NCI-H526 treated with DMSO at 0.1 percent for 48 hours (cell line): ENCODE measurements at regions not wholly inside any gene's neighbourhood (a gene's known extent, or its start where the extent isn't known, plus 50 kb on each side); places are given as distances from the start of the nearest gene placed in this dataset.
"Not testable (repeated sequence)": the region's sequence is repeated elsewhere in the genome, so short reads cannot be mapped to it uniquely, and the experiment has no call there.

Experiments used
- DNase-seq: peaks from one replicate; lab custom pipeline; 2025; lab: John Stamatoyannopoulos, UW

DNA sequence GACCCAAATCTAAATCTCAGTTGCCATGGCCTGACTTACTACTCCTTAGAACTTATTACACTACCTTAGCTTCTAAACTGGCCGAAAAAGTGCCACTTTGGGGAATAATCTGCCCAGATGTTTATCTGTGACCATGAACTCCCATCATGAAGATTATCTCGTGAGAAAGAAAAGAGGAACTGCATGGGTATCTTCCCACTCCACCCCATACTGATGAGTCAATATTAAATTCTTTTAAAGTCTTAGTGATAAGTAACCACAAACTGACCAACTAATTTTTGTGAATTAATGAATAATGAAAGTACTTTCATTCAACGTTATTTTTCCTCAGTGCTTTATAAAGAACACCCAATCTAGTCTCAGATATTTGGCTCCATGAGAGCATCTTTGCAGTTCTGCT lies 493.5 kb downstream of the EBF1 start:
- DNase-seq, result no peak

DNA sequence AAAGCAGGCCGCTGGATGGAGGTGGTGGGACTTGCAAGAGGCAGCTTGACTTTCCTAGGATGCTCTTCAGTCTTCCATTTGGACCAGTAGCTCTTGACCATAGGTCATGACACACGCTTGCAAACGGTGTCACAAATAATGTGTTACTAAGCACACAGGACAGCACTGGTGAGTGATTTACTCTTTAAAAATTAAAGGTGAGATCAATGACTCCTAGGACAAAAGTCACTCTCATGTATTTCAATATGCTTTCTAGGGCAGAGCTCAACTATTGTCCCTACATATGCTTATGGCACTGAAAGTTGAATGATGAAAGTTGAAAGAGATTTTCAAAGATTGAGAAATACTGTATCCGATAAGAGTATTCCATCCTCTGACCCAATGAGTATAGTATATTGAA lies 496.7 kb downstream of the EBF1 start:
- no peak for DNase-seq

DNA sequence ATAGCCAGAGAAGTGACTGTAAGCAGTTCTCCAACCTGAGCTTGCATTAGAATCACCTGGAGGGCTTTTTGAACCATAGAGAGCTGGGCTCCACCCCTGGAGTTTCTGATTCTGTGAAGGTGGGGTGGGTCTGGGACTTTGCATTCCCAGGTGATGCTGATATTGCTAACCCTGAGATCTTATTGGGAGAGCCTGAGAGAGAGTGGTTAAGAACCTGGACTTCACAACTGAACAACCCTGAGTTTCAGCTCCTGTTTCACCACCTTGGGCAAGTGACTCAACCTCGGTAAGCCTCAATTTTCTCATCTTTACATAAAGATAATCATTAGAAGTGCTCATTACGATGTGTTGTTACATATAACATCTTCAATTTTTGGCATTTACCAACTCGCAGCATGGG lies 498.6 kb downstream of the EBF1 start:
- DNase-seq, result no peak

DNA sequence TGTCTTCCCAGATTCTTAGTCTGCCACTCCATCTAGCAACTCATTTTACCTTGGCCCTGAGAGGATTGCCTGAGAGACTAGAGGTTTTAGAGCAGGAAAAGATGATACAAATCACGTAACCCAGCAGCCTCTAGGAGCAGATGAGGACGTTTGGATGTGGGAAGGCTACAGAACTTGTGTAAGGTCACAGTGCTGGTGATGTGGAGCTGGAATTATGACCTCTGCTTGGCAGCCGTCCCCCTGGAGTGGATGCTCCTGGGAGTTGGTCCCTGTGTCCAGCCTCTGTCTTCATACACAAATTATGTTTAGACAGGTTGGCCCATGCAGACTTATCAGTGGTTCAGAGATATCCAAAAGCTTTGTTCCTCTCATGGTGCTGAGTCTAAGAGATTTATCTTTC lies 499.0 kb downstream of the EBF1 start:
- no peak for DNase-seq

DNA sequence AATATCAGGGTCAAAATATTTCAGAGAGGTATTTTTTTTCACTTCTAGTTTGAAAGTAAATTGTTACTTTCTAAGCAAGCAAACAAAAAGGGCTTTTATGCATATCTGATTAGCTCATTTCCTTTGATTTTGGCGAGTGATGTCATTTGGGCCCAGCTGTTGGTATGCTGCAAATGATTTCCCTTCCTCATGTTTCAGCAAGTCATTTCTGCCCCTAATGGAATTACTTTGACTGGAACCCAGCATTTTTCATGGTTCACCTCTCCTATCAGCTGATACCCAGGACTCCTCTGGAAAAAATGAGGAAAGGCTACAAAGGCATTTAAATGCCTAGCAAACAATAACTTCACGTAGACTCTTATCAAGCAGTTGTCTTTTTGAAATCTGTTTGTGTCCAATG lies 500.6 kb downstream of the EBF1 start:
- DNase-seq, result no peak

DNA sequence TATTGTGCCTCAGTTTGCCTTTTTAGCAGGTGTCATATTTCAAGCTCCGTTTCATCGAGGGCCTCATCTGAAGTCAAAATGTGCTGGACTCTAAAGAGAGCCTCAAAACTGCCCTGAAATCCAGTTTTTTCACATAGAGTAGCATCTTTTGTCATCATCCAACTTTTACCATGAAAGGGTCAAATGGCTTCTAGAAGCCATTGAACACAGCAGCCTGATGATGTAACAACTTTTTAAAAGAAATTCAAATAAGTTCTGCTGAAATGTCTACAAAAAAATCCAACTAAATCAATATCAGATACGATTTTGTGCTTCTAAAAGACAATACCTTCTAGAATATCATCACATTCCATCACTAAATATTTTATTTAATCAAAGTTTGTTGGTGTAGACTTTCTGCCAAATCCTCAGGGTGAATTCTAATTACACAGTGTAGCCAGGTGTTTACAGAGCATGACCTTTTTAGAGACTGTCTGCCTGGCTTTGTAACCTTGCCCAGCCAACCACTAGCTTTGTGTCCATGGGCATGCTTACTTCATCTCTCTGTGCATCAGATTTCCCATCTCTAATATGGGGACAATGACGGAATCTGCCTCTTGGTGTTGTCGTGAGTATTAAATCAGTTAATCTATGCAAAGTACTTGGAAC lies 505.0 kb downstream of the EBF1 start:
- DNase-seq, result no peak

DNA sequence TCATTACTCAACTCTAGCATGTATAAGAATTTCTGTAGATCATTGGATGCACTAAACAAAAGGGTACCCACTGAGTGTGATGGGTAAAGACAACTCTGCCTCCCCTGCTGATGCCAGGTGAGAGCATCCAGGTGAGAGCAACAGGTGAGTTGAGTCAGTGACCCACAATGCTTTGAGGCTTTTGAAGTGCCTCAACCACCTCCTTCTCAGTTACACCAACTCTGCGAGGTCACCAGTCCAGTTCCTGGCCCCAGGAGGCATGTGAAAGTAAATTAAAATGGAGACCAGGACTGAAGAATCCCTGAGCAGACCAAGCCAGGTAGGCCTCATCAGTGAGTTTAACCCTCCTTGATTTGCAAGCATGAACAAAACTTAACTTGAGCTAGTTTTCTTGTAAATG lies 505.8 kb downstream of the EBF1 start:
- DNase-seq, result no peak

DNA sequence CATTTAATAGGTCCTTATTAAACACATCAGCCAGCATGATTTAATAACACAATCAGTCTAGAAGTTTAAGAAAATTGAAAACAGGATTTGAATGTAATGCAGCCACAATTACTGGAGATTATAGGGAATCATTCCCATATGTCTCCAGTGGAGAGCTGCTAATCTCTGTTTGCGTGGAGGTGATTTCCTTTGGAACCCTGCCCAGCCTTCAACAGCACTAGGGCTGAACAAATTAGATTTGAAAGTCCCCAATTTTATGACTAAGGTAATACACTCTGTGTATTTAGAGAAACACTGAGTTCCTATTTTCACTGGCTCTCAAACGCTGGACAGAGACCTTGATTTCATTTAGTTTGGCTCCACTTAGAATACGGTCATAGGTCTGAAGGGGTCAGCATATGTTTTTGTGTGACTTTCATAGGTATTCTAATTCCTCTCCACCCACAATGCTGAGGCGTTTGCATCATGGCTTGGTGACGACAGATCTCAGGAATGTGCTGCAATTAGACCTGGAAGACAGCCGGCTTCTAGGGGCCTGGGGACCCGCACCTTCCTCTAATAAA lies 508.3 kb downstream of the EBF1 start:
- DNase-seq, result no peak

DNA sequence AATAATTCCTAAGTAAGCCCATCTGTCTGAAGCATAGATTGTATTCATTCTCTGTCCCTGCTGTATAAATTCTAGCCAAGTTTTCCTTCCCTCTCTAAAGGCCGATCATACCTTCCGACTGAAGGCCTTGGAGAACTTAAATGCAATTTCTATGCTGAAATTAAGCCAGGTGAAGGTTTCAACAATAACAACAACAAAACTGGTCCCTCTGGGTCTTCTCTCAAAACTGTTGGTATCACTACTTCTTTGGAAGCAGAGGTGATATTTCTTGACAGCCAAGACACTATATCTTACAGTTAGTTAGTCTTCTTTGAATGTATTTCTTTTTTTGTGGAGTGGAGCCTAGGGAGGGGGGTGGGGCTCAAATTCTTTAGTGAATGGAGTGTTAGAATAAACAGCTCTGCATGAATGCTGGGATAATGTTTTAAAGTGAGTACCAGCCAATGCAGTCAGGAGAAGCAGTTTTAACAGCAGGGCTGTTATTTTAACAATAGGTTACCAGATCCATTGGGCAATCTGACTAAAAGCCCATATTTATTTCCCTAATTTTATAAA lies 508.9 kb downstream of the EBF1 start:
- no peak for DNase-seq

DNA sequence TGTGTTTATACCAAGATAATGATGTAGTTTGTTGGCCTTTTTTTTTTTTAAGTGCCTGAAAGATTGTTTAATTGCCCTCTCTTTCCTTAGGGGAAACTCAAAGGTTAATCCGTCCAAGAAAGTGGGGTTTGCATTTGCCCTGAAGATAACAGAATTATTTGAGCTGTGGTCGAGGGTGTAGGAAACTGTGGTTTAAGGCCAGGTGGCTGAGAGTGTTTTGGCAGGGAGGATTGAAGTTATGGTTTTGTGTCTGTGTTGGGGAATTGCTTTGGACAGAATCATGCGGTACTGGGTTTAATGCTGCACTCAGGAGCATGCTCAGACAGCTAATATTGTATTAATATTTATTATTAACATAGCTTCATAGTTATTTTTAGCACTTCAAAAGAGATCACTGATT lies 509.8 kb downstream of the EBF1 start:
- DNase-seq, result no peak

DNA sequence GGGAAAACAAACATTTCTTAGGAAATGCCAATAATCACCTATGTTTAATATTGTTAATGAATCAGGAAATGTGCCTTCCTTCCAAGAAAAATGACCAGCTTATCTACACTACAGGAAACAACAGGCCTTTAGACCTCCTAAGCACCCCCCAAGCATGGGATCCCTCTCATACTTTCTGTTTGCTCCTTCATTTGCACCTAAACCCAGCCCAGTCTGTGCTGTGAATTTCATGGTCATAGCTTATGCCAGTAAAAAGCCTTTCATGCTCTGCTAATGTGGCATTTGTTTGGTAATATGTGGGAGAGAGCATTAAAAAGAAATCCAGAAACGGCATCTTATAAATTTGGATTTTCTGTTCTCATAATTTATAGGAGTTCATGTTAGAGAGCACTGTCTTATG lies 511.1 kb downstream of the EBF1 start:
- DNase-seq, result no peak

DNA sequence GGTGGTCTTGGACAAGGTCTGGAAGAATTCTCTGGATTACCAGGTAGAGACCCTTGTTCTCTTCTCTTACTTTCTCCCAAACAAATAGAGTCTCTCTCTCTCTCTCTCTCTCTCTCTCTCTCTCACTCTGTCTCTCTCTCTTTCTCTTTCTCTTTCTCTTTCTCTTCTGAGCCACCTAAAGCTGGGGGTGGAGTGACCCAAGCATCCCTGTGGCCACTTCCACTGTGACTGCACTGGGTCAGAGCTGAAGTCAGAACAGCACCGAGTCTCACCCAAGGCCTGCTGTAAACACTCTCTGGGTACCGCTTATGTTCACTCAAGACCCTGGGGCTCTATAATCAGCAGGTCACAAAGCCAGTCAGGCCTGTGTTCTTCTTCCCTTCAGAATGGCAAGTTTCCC lies 513.7 kb downstream of the EBF1 start:
- DNase-seq, result no peak

DNA sequence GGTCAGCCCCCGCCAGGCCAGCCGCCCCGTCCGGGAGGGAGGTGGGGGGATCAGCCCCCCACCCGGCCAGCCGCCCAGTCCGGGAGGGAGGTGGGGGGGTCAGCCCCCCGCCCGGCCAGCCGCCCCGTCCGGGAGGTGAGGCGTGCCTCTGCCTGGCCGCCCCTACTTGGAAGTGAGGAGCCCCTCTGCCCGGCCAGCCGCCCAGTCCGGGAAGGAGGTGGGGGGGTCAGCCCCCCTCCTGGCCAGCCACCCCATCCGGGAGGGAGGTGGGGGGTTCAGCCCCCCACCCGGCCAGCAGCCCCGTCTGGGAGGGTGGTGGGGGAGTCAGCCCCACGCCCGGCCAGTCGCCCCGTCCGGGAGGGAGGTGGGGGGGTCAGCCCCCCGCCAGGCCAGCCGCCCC lies 517.0 kb downstream of the EBF1 start:
- not testable (repeated sequence) for DNase-seq

DNA sequence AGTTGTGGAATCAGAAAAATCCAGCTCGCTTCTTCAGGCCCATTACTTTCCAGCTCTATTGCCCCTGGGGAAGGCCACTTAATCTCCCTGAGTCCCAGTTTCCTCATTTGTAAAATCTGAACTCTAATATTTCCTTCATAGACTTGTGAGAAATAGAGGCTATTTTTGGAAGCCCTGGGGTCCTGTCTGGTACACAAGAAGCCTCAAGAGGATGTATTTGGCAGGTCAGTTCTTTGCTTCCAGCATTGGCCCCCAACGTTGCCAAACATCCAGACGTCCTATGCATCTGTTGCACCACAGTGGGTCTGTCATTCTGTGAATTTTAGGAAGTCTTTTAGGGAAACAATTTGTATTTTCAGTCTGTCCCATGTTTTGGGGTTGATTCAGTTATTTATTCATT lies 525.9 kb downstream of the EBF1 start:
- no peak for DNase-seq

DNA sequence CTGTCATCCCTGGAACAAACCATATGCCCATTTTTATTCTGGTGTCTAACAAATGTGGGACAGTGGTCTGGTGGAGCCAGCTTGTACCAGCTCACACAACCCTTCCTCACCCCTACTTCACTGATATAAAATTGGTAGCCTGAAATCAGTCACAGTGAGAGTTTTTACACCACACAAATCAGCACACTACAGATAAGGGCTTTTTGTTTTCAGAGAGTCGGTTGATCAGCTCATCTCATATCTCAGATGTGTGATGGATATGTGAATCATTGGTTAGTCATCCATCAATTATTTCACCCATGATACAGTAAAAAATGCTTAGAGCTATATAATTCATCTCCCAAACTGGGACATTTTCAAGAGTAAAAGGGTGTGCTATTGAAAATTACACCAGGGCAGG lies 529.2 kb downstream of the EBF1 start:
- DNase-seq, result no peak

DNA sequence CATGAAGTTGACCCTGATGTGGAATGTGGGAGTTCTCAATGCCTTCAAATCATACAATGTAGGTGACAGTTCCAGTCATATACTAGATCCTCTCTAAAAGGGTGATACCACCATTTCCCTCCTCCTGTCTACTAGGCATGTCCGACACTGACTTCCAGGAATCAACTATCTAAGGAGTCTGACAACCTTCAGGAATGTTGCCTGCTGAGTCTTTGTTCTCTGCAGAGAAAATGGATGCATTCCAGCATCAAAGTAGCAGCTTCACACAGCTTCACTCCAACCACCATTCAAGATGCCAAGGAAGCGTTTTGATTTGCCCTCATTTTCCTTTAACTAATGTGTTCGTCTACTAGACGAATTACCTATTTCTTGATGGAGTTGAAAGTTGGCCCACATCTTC lies 530.2 kb downstream of the EBF1 start:
- no peak for DNase-seq

DNA sequence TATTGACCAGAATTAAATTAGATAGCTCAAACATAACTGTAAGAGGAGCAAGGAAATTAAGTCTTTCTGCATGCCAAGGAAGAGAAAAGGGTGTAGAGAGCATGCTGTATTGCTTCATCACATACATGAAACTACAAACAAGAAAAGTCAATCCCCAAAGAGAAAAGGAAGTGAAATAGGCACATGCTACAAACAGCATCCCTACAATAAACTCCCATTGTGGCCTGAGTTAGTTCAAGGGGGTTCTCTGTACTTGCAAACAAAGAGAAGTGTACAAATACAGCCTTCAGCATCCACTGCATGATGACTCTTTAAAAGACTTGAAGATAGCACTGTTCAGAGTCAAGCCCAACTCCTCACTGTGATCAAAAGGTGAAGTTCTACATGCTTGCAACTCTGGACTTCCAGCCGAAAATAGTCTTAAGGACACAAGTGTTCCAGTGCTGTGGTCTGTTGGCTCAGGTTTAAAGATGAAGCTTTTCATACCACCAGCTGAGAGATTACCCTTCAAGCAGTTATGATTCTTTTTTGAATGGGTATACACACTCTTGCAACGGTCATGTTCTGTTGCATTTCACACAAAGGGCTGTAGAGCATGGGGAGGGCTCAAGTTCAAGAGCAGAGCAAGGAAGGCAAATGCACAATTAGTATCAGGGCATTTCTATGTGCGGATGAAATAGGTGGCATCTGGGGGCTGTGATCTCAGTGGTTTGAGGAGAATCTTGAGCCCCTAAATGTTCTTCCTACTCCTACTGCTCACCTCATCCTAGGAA lies 534.5 kb downstream of the EBF1 start:
- DNase-seq, result no peak

DNA sequence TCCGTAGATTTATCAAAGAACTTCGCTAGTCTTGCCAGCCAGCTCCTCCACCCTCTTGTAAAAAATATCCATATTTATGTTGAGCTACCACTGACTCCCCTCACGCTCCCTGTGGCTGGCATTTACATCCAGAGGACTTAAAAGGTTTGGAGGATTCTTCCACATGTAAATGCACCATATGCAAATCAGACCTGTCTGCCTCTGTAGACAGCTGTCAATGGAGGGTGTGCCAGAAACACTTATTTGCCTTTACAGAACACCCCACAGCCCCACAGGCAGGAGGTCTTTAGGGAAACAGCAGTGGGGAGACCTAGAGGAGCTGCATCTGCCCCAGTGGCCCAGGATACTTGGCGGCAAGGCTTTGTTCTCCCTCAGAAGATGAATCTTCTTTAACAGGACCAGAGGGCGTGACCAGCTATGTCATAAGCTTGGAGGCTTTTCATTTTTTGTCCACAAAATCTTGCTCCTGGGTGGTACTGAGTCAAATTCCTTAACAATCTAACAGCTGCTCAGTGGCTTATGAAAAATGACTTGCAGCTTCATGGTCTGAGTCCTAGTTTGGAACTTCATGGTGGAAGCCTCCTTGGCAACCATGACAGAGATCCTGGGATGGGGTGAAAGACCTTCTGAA lies 535.8 kb downstream of the EBF1 start:
- peak; percentile 93 for DNase-seq

DNA sequence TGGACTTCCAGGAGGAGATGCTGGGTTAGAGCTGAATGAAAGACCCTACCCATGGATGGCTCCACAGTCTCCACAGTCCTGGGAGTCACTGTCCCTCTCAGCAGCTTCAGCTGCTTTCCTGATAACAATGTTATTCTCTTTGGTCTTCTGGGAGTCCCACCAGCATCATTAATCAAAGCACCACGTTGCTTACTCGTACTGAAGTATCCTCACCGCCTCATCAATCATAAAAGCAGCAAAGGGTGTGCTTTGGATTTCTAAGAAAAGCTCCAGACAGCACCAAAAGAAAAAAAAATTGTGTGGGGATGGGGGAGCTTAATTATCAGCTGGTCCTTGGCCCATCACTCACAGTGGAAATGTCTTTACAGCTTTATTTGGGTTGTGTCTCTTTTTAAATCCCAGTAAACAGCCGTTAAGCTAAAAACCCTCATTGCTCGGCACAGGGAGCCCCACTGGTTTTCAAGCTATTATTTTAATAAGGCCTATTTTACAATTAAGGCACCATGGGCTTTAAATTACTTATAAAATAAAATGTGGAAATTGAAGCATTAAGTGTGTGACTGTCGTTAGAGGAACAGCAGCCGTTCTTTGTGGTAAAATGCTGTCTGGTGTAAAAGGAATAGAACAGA lies 538.0 kb downstream of the EBF1 start:
- DNase-seq, result no peak

DNA sequence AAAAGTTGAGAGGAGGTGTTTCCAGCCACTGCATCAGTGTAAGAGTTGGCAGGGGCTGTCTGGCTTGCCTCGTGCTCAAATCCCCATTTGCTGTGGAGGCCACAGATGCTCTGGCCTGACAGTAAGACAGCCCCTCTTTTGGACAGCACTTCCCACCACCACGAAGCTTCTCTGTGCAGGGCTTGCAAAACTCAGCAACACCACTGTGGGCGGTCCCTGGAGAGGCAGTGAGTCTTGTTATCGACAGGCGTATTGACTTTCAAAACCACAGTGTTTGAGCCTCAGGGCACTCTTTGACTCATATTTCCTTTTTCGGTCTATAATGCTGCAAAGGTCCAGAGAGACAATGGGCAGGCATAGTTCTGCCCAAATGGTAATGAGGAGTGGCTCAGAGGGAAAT lies 539.5 kb downstream of the EBF1 start:
- peak; percentile 51 for DNase-seq

DNA sequence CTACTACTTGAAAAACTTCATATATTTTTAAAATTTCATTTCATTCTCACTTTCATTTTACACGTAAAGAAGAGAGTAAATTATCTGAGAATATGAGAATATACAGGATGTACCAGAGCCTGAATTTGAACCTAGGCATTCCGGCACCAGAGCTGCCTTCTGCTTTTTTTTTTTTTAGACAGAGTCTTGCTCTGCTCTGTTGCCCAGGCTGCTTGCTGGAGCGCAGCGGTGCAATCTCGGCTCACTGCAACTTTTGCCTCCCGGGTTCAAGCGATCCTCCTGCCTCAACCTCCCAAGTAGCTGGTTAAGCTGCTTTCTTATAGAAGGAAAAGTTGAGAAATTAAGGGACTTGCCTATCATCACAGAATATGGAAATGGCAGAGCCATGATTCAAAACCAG lies 540.1 kb downstream of the EBF1 start:
- no peak for DNase-seq

DNA sequence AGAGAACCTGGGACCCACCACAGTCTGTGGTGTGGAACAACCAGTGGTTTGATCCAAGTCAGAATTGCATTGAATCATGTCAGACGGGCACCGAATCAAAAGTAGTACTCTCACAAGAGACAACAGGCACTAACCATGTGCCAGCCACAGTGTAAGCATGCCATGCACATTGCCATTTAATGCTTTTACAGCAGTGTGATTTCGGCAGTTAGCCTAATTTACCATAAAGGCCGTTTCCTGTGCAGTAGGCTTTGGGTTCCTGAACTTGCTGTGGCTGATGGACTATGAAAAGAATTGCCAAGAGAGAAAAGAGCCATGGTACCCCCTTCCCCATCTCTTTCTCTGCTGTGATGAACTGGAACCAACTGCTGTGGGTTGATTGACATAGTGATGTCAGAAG lies 540.6 kb downstream of the EBF1 start:
- DNase-seq, result no peak

DNA sequence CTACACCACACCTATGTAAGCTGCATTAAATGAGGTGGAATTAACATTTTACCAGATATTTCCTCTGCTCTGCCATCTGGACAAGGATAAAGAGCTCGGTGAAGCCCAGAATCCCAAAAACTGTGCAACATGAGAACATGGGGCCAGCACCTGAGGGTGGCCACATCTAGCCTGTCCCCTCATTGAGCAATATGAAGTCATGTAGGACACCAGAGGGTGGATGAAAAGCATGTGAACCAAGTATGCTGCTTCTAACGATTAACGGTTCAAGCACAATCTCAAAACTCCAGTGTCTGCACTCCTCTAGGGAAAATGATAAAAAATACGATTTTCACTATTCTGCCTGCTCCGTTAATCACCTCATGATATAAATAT lies 545.8 kb downstream of the EBF1 start:
- no peak for DNase-seq
